Uterus (tissue), 3 donors: ENCODE measurements at regions not wholly inside any gene's neighbourhood (a gene's known extent, or its start where the extent isn't known, plus 50 kb on each side); places are given as distances from the start of the nearest gene placed in this dataset.

Experiments used
- DNase-seq, 2 donors: peaks; one replicate each; pipeline ENCODE4 v3.0.0-alpha.2; 2019 to 2020
- H3K27ac ChIP-seq, 2 donors: fragments of 200-600 bp; sonication (generic); 1 replicate in 1 of 2; 2 replicates in 1 of 2; pipeline ENCODE4 v1.5.1; 2016 to 2018
- H3K27me3 ChIP-seq, 2 donors: fragments of 200-600 bp; sonication (generic); one replicate each; pipeline ENCODE4 v1.5.1; 2018 to 2019; ENCODE audit warnings: control low read depth in 1 of 2
- H3K36me3 ChIP-seq, 2 donors: fragments of 200-600 bp; sonication (generic); one replicate each; pipeline ENCODE4 v1.5.1; 2019; ENCODE audit warnings: control low read depth in 1 of 2
- H3K4me1 ChIP-seq, 2 donors: fragments of 200-600 bp; sonication (generic); one replicate each; pipeline ENCODE4 v1.5.1; 2018 to 2019; ENCODE audit warnings: control low read depth in 1 of 2
- H3K4me3 ChIP-seq, 2 donors: fragments of 200-600 bp; sonication (generic); 1 replicate in 1 of 2; 2 replicates in 1 of 2; pipeline ENCODE4 v1.5.1; 2018 to 2019; ENCODE audit warnings: mild to moderate bottlenecking in 1 of 2
- H3K9me3 ChIP-seq, 2 donors: fragments of 200-600 bp; sonication (generic); one replicate each; pipeline ENCODE4 v1.5.1; 2019; ENCODE audit warnings: control low read depth in 1 of 2
- CTCF ChIP-seq, 4 experiments: fragments of 200-600 bp in 2 of 4; fragments of 450-650 bp in 2 of 4; sonication (generic) in 2 of 4; IDR thresholded peaks; one replicate each; pipeline ENCODE4 v1.5.1; 2016 to 2019; ENCODE audit warnings: antibody characterized with exemption in 4 of 4, mild to moderate bottlenecking in 2 of 4, moderate library complexity in 1 of 4
- POLR2A ChIP-seq, 2 donors: fragments of 450-650 bp; IDR thresholded peaks; one replicate each; pipeline ENCODE4 v1.6.1; 2016; ENCODE audit warnings: antibody characterized with exemption in 2 of 2, mild to moderate bottlenecking in 1 of 2, moderate library complexity in 1 of 2
- intact Hi-C: fragments of 100-400 bp; cut with DNase I; formaldehyde crosslinking; loops from one replicate; pipeline ENCODE4 v1.15.1; 2023; ENCODE audit warnings: low total_unique reads
- donor health status: DM: yes; HTN: yes; CAD: no.

GRCh38 chr11:92317222-92317621 is 92.6 kb downstream of the FAT3 start:
- no peak overlapping the region for H3K27ac ChIP-seq
- H3K4me1 ChIP-seq, result no peaks in the 10 kb centered on the region
- H3K9me3 ChIP-seq, result no peaks in the 10 kb centered on the region
- TF ChIP-seq POLR2A (IDR thresholded peaks at IDR 0.05), result no peak
- no peak for TF ChIP-seq CTCF (IDR thresholded peaks at IDR 0.05)
- no peaks in the 10 kb centered on the region for H3K27me3 ChIP-seq
- H3K36me3 ChIP-seq, result no peaks in the 10 kb centered on the region
- no peak overlapping the region for H3K4me3 ChIP-seq
- DNase-seq, result no peak
- intact Hi-C loops, result no loop called here

- Histone ChIP-seq H3K27me3 (no peaks in the 10 kb centered on the region), H3K4me1 (no peaks in the 10 kb centered on the region), H3K36me3 (no peaks in the 10 kb centered on the region), H3K27ac (no peak overlapping the region), H3K9me3 (no peaks in the 10 kb centered on the region), H3K4me3 (no peak overlapping the region)
- no peak for DNase-seq
- intact Hi-C loops, result no loop called here
- TF ChIP-seq POLR2A (IDR thresholded peaks at IDR 0.05) (no peak), CTCF (IDR thresholded peaks at IDR 0.05) (no peak)
Measured at GRCh38 chr11:92317721-92318120, 93.1 kb downstream of the FAT3 start.

- Histone ChIP-seq H3K9me3 (no peaks in the 10 kb centered on the region), H3K27ac (no peak overlapping the region), H3K27me3 (no peaks in the 10 kb centered on the region), H3K4me1 (no peaks in the 10 kb centered on the region), H3K4me3 (no peak overlapping the region), H3K36me3 (no peaks in the 10 kb centered on the region)
- no peak for TF ChIP-seq CTCF (IDR thresholded peaks at IDR 0.05)
- TF ChIP-seq POLR2A (IDR thresholded peaks at IDR 0.05), result no peak
- DNase-seq, result no peak
- intact Hi-C loops, result no loop called here
Measured at GRCh38 chr11:92322225-92322624, 97.6 kb downstream of the FAT3 start.

GRCh38 chr11:92324890-92325289 is 100.3 kb downstream of the FAT3 start:
- Histone ChIP-seq H3K36me3 (no peaks in the 10 kb centered on the region), H3K27ac (no peak overlapping the region), H3K4me3 (no peak overlapping the region), H3K27me3 (no peaks in the 10 kb centered on the region), H3K9me3 (no peaks in the 10 kb centered on the region), H3K4me1 (no peaks in the 10 kb centered on the region)
- intact Hi-C loops, result no loop called here
- TF ChIP-seq CTCF (IDR thresholded peaks at IDR 0.05), result no peak
- TF ChIP-seq POLR2A (IDR thresholded peaks at IDR 0.05), result no peak
- no peak for DNase-seq

- TF ChIP-seq POLR2A (IDR thresholded peaks at IDR 0.05) (no peak), CTCF (IDR thresholded peaks at IDR 0.05) (no peak)
- H3K4me1 ChIP-seq, result no peaks in the 10 kb centered on the region
- H3K4me3 ChIP-seq, result no peak overlapping the region
- no peaks in the 10 kb centered on the region for H3K27me3 ChIP-seq
- intact Hi-C loops, result no loop called here
- H3K9me3 ChIP-seq, result no peaks in the 10 kb centered on the region
- H3K27ac ChIP-seq, result no peak overlapping the region
- H3K36me3 ChIP-seq, result no peaks in the 10 kb centered on the region
- DNase-seq, result no peak
Measured at GRCh38 chr11:92325416-92325815, 100.8 kb downstream of the FAT3 start.
